GM13976 (cell line): ENCODE measurements at regions not wholly inside any gene's neighbourhood (a gene's known extent, or its start where the extent isn't known, plus 50 kb on each side); places are given as distances from the start of the nearest gene placed in this dataset.

Experiments used
- DNase-seq: peaks from one replicate; pipeline ENCODE4 v3.0.0; 2012; ENCODE audit warnings: low spot score
- in situ Hi-C: fragments of 300-500 bp; cut with MboI; formaldehyde crosslinking; loops from one replicate; pipeline ENCODE4 v1.12.0; 2022; ENCODE audit warnings: low sequenced_read_pairs, mixed read lengths, inconsistent platforms; ENCODE audit not compliant: unreplicated experiment
- TF ChIP-seq, protein P1 (sequence below): IDR thresholded peaks from 2 replicates; pipeline ENCODE4 v1.5.1; 2012; ENCODE audit warnings: borderline replicate concordance, mild to moderate bottlenecking; ENCODE audit not compliant: insufficient read depth; ENCODE audit errors: extremely low read depth, missing control alignments, control extremely low read depth

- DNase-seq: no peak
- in situ Hi-C loops: no loop called here
- TF ChIP-seq, protein P1, sequence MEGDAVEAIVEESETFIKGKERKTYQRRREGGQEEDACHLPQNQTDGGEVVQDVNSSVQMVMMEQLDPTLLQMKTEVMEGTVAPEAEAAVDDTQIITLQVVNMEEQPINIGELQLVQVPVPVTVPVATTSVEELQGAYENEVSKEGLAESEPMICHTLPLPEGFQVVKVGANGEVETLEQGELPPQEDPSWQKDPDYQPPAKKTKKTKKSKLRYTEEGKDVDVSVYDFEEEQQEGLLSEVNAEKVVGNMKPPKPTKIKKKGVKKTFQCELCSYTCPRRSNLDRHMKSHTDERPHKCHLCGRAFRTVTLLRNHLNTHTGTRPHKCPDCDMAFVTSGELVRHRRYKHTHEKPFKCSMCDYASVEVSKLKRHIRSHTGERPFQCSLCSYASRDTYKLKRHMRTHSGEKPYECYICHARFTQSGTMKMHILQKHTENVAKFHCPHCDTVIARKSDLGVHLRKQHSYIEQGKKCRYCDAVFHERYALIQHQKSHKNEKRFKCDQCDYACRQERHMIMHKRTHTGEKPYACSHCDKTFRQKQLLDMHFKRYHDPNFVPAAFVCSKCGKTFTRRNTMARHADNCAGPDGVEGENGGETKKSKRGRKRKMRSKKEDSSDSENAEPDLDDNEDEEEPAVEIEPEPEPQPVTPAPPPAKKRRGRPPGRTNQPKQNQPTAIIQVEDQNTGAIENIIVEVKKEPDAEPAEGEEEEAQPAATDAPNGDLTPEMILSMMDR: no peak
These were observed 1464.0 kb downstream of the PCDH7 start for GRCh38 chr4:32184186-32184585.

DNA sequence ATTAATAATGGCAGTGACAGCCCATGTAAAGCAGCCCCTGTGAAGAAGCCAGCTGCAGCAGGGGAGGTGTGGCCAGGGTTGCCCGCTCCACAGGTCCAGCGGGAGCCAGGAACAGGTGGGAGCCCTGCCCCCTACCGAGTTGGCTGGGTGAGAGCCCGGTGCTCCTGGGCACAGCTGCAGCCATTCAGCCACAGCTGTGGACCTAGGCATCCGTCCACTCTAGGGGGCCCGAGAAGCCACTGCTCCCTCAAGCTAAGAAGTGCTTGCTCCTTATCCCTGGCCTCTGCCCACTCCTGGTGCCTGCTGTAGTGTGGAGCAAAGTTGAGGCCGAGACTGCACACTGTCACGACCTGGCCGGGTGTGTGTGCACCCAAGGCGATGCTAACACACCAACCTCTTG lies 1469.0 kb downstream of the PCDH7 start:
- in situ Hi-C loops: no loop called here
- no peak for DNase-seq
- TF ChIP-seq, protein P1: no peak

GRCh38 chr4:32189788-32190187 lies 1469.6 kb downstream of the PCDH7 start:
- TF ChIP-seq, protein P1: no peak
- no peak for DNase-seq
- in situ Hi-C loops: no loop called here

GRCh38 chr4:32191961-32192360 lies 1471.8 kb downstream of the PCDH7 start:
- TF ChIP-seq, protein P1: no peak
- no peak for DNase-seq
- in situ Hi-C loops: no loop called here

DNA sequence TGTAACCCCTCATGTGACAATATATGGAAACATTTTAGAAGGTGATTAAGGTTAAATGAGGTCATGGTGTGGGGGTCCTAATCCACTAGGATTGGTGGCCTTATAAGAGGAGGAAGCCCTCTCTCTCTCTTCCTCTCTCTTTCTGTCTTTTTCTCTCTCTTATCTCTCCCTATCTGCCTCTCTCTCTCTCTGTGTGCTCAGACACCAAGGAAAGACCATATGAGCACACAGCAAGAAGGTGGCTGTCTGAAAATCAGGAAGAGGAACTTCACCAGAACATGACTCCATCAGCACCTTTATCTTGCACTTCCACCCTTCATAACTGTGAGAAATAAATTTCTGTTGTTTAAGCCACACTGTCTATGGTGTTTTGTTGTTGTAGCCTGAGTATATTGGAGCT lies 1472.2 kb downstream of the PCDH7 start:
- TF ChIP-seq, protein P1: no peak
- in situ Hi-C loops: no loop called here
- no peak for DNase-seq

DNA sequence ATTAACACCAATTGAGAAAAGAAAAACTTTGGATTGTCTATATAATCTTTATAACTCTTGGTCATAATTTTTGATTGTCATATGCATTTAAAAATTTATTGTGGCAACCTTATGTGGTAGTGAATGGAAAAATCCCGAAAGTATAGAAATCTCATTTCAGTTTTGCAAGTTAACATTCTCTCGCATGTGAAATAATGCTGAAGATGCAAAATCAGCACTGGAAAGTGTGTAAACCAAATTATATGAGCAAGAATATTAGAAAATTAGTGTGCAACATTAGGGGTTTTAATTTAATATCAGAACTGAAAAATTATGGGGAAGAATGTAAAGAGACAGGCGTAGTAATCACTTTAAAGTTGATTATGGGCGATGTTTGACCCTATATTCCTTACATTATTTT lies 1472.8 kb downstream of the PCDH7 start:
- no peak for DNase-seq
- TF ChIP-seq, protein P1: no peak
- in situ Hi-C loops: no loop called here
